H1 (cell line): ENCODE measurements at regions not wholly inside any gene's neighbourhood (a gene's known extent, or its start where the extent isn't known, plus 50 kb on each side); places are given as distances from the start of the nearest gene placed in this dataset.

Experiments used
- ATF3 ChIP-seq: IDR thresholded peaks from 2 replicates; pipeline ENCODE4 v1.6.1; 2011; ENCODE audit warnings: low read depth, mild to moderate bottlenecking, low read length; ENCODE audit not compliant: insufficient read depth
- CEBPB ChIP-seq: IDR thresholded peaks from 2 replicates; pipeline ENCODE4 v1.6.1; 2012; ENCODE audit warnings: low read depth, low read length
- CHD7 ChIP-seq: fragments of 300-600 bp; sonication (generic); IDR thresholded peaks from 2 replicates; pipeline ENCODE4 v1.7.1; 2012; ENCODE audit warnings: low read length, moderate library complexity, mild to moderate bottlenecking, inconsistent platforms; ENCODE audit not compliant: insufficient replicate concordance
- E2F6 ChIP-seq: IDR thresholded peaks from 2 replicates; pipeline ENCODE4 v1.6.1; 2012; ENCODE audit warnings: inconsistent platforms
- MAX ChIP-seq: IDR thresholded peaks from 2 replicates; pipeline ENCODE4 v1.6.1; 2012; ENCODE audit warnings: inconsistent platforms
- NANOG ChIP-seq: IDR thresholded peaks from 2 replicates; pipeline ENCODE4 v1.6.1; 2011; ENCODE audit warnings: low read length, low read depth, mild to moderate bottlenecking, inconsistent platforms; ENCODE audit not compliant: insufficient read depth, poor library complexity, severe bottlenecking
- NRF1 ChIP-seq: IDR thresholded peaks from 2 replicates; pipeline ENCODE4 v1.6.1; 2011; ENCODE audit warnings: mild to moderate bottlenecking, low read depth, low read length, improper control_type of control experiment
- RAD21 ChIP-seq, 2 experiments: IDR thresholded peaks in 1 of 2; conservative IDR thresholded peaks in 1 of 2; 2 replicates each; pipeline ENCODE4 v1.6.1; 2011; ENCODE audit warnings: low read depth in 2 of 2, low read length in 2 of 2, improper control_type of control experiment in 1 of 2, inconsistent platforms in 1 of 2, mild to moderate bottlenecking in 1 of 2, moderate library complexity in 1 of 2
- SIX5 ChIP-seq: IDR thresholded peaks from 2 replicates; pipeline ENCODE4 v1.6.1; 2011; ENCODE audit warnings: mild to moderate bottlenecking, low read depth, low read length
- TBP ChIP-seq: IDR thresholded peaks from 2 replicates; pipeline ENCODE4 v1.6.1; 2011; ENCODE audit warnings: low read depth, low read length, improper control_type of control experiment
- YY1 ChIP-seq: IDR thresholded peaks from 2 replicates; pipeline ENCODE4 v1.6.1; 2011; ENCODE audit warnings: low read depth, mild to moderate bottlenecking, low read length

GRCh38 chr3:80753021-80753420, 985.2 kb upstream of the ROBO1 start (continued):
- TF ChIP-seq CHD7 (no peak), RAD21 (IDR thresholded peaks at IDR 0.05 in 1 of 2, conservative IDR thresholded peaks at IDR 0.05 in 1 of 2; ENCODE audit: low read depth in 2 of 2, low read length in 2 of 2) (no peak), TBP (no peak), YY1 (no peak), ATF3 (no peak), E2F6 (no peak), NANOG (no peak), NRF1 (no peak), MAX (no peak), CEBPB (no peak), SIX5 (no peak)
